ENCODE measurements at regions not wholly inside any gene's neighbourhood (a gene's known extent, or its start where the extent isn't known, plus 50 kb on each side); places are given as distances from the start of the nearest gene placed in this dataset.

DNA sequence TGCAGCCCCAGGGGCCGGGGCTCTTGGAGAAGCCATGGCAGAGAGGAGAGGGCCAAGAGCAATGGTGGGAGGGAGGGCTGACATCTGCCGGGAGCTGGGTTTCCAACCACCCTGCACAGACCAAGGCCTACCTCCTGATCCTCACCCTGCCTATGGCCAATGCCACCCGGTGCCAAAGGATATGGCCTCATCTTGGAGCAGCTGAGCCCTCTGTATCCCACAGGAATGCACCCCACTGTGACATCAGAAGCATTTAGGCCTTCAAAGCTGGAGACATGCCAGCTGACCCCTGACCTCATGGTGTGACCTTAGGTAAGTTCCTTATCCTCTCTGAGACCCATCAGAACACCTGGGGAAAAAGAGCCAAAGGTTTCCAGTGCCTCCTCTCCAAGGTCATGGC is 113.6 kb upstream of the ZMIZ1 start:
- DNase-seq (ENCODE audit: low read depth in 2 of 2): no peak

DNA sequence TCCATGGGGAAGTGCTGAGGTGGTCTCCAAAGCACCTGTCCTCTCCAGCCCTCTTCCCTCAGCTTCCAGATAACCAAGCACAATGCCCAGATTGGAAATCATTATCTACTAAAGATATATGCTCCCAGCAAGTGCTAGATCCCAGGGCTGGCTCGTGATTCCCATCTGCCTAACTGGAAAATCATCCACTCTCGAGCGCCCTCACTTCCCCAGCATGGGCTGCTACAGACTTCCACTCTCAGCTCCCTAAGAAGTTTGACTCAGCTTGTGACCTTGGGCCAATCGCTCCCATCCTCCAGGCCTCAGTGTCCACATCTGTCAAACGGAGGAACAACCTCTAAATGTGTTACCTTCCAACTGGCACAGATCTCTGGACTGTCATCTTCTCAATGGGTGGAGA is 112.4 kb upstream of the ZMIZ1 start:
- DNase-seq (ENCODE audit: low read depth in 2 of 2): no peak

DNA sequence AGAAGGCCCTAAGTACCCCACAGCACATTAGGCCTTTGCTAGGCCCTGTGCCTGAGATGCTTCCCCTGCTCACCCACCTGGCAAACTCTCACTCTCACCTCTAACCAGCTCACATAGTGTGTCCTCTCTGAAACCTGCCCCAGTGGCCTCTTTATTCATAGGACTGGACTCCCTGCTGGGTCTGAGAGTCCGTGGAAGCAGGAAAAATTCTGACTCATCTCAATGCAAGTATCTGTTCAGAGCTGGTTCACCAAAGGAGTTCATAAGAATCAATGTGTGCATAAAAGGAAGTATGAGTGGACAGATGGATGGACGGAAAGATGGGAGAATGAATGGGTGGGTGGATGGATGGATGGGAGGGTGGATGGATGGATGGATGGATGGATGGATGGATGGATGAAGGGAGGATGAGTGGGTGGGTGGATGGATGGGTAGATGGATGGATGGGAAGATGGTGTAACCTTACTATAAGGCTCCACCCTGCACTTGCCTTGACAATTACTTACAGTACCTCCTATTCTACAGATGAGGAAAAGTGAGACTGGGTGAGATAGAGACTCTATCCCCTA is 111.2 kb upstream of the ZMIZ1 start:
- DNase-seq (ENCODE audit: low read depth in 2 of 2): no peak

DNA sequence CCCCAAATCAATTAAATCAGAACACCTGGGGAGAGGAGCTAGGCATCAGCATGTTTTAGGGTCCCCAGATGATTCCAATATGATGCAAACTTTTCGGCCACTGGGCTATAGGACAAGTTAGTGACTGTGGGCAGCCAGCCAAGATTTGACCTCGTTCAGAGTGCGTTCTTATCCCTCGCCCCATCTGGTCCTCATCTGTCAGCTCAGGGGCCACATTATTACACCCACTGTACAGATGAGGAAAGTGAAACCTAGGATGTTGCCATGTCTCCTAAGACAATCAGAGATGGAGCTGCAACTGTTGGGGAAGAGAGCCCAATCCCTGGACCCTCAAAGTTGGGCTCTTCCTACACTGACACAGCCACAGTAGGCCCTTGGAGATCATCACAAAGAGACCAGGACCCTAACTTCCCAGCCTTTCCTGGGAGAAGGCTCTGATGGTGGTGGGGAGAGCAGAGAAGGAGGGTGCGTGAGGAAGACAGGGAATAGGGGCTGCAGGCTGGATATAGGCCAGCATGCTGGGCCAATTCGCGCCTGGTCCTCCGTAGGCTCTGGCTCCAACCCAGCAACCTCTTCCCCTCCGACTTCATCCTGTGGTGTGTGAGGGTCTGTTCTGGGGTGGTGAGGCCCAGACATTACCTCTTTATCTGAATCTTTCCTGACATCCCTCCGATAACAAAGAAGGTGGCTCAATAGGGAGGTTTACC is 109.4 kb upstream of the ZMIZ1 start:
- no peak for DNase-seq (ENCODE audit: low read depth in 2 of 2)

DNA sequence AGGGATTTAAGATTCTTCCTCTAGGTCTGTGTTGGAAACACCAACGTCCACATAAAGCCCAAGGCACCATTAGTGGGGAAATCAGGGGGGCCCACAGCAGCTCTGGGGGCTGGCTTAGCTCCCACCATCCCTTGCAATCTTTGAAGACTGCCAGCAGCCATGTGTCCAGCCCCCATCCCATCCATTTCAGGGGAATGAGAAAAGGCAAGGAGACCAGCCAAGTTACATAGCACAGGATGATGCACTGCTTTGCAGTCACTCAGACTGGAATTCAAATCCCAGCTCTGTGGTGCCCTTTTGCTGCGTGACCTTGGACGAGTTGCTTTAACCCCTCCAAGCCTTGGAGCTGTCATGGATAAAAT is 108.9 kb upstream of the ZMIZ1 start:
- DNase-seq (ENCODE audit: low read depth in 2 of 2): no peak

DNA sequence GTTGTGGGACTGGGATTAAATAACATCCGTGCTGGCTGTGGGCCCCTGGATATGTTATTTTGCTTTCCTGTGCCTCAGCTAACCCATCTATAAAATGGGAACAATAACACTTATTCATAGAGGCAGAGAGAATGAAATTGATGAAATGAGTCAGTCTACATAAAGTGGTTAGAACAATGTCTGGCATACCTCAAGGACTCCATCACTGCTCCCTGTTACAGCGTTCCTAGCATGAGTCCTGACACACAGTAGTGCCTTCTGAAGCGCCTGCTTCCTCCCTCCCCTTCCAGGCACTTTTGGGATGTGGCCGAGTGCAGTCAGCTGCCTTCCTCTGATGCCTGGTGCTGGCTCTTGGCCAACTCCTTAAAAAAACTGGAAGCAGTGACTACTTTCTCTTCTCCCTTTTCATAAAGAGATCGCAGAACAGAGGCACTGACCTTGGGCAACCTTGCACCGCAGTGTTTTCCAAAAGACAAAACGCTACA is 108.4 kb upstream of the ZMIZ1 start:
- DNase-seq (ENCODE audit: low read depth in 2 of 2): peak; percentile 63 to 66

DNA sequence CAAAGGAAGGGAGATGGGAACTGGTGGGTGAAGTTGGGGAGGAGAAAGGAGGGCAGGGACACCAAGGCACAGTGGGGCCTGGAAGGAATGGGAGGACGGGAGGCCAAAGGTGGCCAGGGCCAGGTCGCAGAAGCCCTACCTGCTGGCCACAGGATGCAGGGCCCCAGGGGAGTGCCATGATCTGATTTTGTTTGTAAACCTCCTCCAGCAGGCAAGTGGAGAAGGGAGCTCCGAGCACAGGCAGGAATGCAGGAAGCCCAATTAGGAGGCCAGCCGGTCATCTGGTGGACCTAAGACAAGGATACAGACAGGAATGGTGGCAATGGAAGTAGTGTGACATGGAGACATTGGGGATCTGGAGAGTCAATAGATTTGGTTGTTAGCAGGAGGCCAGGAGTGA is 107.0 kb upstream of the ZMIZ1 start:
- DNase-seq (ENCODE audit: low read depth in 2 of 2): no peak

DNA sequence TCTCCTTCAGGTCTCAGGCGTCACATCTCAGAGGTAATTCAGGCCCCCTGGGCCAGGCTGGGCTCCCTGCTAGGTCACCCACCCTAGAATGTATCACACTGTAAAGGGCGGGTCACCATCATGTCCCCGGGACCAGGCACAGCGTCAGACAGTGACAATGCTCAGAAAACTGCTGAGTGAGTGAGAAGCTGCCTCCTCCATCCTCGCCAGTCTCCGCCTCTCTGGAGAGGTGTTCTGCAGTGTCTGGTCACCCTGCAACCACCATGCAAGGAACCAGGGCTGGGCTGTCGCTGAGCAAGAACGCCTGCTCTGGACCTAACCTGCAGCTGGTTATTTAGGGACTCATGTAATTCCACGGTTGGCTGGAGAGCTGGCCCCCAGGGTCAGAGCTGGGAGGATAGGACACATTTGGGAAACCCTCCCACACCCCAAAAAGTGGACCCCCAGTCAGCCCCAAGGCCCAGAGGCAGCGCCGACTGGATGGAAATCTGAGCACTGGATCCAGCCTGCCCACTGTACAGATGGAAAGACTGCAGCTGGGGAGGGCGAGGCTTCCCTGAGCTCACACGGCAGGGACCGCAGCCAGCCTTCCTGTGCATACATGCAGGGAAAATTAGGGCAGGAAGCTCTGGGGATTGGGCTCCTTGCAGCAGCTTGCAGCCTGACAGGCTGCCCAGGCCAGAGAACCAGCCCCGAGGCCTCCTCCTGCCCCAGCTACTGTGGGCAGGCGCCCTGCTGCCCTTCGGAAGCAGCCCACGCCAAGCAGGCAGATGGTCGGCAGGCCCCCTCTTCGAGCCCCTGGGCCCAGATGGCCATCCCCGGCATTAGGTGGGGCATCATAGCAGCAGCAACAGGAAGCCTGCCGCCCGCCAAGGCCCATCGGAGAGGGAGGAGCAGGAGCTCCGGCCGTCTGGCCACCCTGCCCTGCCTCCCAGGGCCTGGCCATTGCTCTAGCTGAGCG is 105.4 kb upstream of the ZMIZ1 start:
- no peak for DNase-seq (ENCODE audit: low read depth in 2 of 2)

DNA sequence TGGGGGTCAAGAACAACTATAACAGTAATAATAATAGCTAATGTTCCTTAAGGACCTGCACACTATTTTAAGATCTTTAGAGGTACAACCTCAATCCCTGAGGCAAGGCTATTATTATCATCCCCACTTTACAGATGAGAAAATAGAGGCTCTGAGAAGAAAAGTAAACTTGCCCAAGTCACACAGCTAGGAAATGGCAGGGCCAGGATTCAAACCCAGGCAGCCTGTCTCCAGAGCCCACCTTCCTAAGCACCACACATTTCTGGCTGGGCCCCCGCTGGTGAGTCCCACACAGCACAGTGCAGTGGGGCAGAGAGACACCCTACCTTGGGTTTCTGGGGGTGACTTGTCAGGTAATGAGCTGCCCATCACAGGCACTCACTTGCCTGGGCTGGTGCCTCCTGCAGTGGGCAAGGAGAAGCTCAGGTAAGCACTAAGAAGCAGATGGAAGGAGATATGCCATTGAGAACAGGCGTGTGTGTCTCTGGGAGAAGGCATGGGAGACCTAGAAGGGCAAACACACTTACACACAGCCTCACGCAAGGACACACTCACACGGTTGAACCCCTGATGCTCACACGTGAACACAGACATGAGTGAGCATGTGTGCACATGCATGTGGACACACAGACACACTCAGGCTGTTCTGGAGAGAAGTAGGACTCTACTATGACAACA is 104.4 kb upstream of the ZMIZ1 start:
- DNase-seq (ENCODE audit: low read depth in 2 of 2): no peak

DNA sequence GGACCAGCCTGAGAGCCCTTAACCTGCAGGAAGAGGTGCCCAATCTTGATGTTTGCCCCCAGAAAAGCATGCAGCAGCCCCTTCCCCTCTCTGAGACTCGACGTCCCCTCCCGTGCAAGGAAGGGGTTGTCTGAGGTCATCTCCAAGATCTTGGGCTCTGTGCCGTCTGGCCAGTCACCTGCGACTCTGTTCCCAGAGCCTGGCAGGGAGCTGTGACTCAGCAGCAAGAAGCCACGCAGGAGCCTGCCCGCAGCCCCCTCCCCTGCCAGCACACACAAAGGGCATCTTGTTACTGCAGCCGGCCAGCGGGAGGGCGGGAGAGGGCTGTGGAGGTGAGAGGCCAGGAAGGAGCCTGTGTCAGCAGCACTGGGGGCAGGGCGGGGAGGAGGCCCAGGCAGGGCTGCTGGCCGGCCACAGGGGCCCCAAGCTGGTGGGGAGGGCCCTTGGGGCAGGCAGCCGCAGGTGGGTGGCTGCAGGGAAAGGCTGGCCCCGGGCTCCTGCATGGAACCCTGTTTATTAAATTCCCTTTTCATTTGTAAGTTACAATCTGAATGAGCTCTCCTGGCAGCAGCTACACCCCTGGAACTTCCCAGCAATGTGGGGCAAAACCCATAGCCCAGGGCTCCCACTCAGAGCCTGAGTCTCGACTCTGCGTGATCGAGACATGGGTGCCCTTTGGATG is 103.7 kb upstream of the ZMIZ1 start:
- no peak for DNase-seq (ENCODE audit: low read depth in 2 of 2)

DNA sequence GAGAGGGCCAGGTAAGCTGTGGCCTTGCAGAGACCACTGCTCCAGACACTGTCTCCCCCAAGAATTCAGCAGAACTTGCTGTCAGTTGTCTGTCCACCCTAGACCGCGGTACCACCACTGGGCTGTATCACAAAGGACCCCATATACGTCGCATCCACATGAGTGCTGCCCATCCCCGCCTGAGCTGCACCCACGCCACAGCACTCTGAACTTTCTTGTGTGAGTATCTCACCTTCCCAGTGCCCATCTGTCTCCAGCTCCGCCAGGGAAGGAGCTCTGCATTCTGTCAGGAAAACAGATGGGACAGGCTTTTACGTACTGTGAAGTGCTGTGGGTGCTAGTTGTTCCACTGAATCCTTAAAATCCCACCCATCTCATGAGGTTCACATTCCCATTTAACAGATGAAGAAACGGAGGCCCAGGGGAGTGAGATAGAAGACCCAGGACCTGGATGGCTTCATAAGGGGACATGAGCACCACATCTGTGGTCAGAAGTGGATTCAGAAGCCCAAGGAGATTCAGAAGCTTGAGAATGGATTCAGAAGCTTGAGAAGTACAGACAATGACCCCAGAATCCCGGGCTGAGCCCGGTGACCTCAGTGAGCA is 102.5 kb upstream of the ZMIZ1 start:
- no peak for DNase-seq (ENCODE audit: low read depth in 2 of 2)

DNA sequence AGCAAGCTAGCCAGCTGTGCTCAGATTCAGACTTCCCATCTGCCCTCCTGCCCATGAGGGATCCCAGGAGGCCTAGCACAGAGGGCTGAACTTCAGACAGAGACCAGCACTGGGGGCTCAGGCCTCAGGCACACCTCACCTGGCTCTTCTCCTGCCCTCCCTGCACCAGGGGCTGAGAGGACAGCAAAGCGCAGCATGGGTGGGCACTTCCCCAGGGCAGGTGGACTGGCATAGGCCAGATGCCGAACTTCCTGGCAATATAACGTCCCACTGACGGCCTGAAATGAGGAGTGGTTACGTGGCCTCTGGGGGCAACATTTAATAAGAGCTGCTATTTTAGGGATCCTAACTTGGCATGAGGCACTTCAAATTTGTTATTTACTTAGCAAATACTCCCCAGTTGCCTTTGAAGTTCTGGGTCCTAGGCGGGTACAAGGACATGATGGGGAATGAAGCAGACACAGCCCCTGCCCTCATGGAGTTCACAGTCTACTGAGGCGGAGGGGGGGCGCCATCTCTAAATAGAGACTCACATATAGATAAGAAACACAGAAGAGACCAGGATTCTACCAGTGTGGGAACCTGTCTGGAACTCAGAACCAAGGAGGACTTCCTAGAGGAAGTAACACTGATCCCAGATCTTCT is 101.8 kb upstream of the ZMIZ1 start:
- no peak for DNase-seq (ENCODE audit: low read depth in 2 of 2)

DNA sequence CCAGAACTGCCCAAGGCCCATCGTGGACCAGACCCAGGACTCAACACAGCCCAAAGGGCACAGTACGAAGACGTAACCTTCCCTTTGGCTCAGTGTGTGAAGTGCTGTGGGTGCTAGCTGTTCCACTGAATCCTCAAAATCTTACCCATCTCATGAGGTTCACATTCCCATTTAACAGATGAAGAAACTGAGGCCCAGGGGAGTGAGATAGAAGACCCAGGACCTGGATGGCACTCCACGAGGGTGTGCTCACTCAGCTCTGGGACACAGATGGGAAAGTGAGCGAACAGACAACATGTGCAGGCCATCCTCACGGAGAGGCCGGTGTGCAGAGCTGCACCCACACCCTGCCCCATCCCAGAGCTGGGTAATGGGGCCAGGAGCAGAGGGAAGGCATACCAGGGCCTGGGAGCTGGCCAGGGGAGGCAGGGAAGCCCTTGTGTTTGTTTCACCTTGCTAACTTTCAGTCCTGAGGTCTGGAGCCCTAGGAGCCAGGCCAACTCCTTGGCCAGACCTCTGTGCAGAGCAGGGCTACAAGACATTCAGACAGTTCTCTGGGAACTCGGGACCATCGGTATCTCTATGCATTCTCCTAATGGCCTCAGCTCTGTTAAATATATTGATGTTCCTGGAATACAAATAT is 100.3 kb upstream of the ZMIZ1 start:
- DNase-seq (ENCODE audit: low read depth in 2 of 2): no peak

DNA sequence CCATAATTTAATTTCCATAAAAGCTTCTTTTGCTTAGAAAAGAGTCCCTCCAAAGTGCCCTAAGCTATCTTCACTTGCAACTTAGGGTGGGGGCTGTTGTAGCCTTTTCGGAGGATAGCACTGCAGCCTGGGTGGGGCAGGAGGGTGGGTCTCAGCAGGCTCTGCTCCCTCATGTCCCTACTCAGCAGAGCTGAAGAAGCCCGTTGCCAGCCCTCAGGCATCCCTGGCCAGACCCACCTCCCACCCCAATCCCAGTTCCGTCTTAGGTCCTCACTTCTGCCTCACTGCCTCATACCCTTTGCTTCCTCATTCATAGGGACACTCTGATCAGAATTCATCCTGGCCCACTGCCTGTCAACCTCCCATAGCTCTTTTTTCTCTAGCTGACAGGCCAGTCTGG is 99.8 kb upstream of the ZMIZ1 start:
- no peak for DNase-seq (ENCODE audit: low read depth in 2 of 2)

DNA sequence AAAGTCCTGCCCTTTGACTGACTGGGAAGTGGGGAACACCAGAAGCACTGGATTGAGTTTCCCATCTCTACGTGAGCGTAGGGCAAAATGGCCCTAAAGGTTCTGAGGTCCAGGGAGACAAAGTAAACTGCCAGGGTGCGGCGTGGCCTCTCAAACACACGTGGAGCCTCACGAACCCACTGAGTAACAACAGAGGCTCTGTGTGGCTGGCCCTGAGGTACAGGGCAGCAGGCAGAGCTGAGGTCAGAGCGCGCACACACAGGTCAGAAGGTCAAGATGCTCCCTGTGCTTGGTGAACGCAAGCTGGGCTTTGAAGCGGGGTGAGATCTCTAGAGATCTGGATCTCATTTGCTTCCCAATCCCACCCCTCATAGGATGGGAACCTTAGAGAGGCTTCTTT is 99.0 kb upstream of the ZMIZ1 start:
- DNase-seq (ENCODE audit: low read depth in 2 of 2): no peak

DNA sequence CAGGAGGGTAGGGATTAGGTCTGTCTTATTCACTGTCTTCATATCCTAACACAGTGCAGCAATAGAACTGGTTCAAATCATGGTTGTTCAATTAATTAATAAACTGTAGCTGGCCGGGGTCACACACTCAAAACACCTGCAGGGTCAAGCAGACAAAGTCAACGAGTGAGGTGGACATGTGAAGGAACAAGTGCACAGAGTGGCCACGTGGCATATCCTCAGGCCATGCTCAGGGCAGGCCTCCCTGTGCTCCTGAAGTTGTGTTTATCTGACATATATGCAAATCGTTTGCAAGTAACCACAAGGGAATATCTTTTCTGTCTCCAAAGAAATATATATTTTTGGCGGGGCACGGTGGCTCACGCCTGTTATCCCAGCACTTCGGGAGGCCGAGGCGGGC is 98.5 kb upstream of the ZMIZ1 start:
- no peak for DNase-seq (ENCODE audit: low read depth in 2 of 2)

DNA sequence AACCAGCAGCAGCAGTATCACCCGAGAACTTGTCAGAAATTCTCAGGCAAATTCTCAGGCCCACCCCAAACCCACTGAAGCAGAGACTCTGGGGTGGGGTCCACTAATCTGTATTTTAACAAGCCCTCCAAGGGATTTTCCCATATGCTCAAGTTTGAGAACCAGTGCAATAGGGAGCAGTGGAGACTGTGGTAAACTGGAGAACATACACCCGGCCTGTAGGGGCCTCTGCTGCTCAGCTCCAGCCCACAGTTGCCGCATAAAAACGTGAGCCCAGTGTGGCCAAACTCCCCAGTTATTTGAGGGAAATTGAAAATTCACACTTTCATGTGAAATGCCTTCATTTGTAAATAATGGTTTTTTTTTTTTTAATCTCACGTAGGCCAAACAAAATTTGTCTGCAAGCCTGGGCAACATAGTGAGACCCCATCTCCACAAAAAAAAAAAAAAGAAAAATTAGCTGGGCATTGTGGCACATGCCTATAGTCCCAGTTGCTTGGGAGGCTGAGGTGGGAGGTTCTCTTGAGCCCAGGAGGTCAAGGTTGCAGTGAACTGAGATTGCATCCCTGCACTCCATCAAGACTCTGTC is 97.6 kb upstream of the ZMIZ1 start:
- DNase-seq (ENCODE audit: low read depth in 2 of 2): no peak

DNA sequence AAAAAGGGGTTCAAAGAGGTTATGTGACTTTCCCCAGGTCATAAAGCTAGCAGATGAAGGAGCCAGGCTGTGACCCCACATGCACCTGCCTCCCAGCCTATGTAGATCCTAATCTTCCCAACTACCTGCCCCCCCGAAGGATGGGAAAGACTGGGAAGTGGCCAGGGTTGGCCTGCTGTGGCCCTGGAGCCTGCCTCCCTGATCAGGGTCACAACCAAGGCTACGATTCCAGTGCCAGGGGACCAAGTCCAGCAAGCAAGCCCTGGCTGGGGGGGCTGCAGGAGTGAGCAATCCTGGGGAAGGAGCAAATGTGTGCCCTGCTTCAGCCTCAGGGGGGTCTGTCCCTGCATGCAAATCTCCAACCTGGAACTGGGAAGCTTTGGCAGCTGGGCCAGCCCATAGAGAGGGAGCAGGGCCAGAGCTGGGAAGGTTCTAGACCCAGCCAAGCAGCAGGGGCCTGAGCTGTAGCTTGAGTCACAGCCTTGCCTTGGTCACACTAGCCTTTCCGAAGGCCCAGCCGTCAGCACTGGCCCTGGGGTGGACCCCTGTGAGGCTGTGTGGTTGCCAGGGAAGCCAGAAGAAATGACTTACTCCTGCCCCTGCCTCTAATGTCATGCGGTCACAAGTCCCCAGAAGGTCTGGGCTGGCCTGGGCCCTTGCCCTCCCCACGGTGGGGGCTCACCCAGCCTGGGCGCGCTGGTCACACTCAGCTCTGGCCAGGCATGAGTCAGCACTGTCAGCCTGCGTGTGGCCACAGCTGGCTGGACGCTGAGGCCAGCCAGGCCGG is 96.4 kb upstream of the ZMIZ1 start:
- DNase-seq (ENCODE audit: low read depth in 2 of 2): no peak

All from fibroblast of skin of left quadriceps (primary cell).